ENCODE measurements at regions not wholly inside any gene's neighbourhood (a gene's known extent, or its start where the extent isn't known, plus 50 kb on each side); places are given as distances from the start of the nearest gene placed in this dataset.

- no peak overlapping the region for H2AFZ ChIP-seq
- ChIA-PET POLR2A (ENCODE audit: unreplicated experiment) (no interaction called here), CTCF (no interaction called here)
- no peaks in the 10 kb centered on the region for H3K36me3 ChIP-seq (ENCODE audit: low read depth)
- H3K9me2 ChIP-seq (ENCODE audit: insufficient read depth): no peaks in the 10 kb centered on the region
- no peak overlapping the region for H3K4me2 ChIP-seq
- no peak for DNase-seq
- H4K20me1 ChIP-seq (ENCODE audit: insufficient read depth): no peaks in the 10 kb centered on the region
- no peak overlapping the region for H3K27ac ChIP-seq
- TF ChIP-seq CTCF (conservative IDR thresholded peaks at IDR 0.05): no peak
- no peak for TF ChIP-seq EZH2 (IDR thresholded peaks at IDR 0.05; ENCODE audit: low read depth)
- H3K4me3 ChIP-seq: no peak overlapping the region
- H3K4me1 ChIP-seq (replicated peaks; ENCODE audit: insufficient read depth): no peaks in the 10 kb centered on the region
- H3F3A ChIP-seq (ENCODE audit: insufficient read depth, low read depth): no peaks in the 10 kb centered on the region
- no peaks in the 10 kb centered on the region for H3K9me3 ChIP-seq (ENCODE audit: insufficient read depth, low read depth)
- H3K27me3 ChIP-seq (ENCODE audit: insufficient read depth, low read depth): no peaks in the 10 kb centered on the region
- no peaks in the 10 kb centered on the region for H3K79me2 ChIP-seq (ENCODE audit: low read depth)
- intact Hi-C loops (cut with micrococcal nuclease; ENCODE audit: unreplicated experiment): no loop called here
- no TSS peak for BruUV-seq (replicated peaks)
These were observed 972.0 kb downstream of the TUSC7 start for GRCh38 chr3:117681619-117682018.

- ChIA-PET CTCF (no interaction called here), POLR2A (ENCODE audit: unreplicated experiment) (no interaction called here)
- no peak for DNase-seq
- Histone ChIP-seq H3K4me1 (replicated peaks; ENCODE audit: insufficient read depth) (no peaks in the 10 kb centered on the region), H3K9me3 (ENCODE audit: insufficient read depth, low read depth) (no peaks in the 10 kb centered on the region), H2AFZ (no peak overlapping the region), H4K20me1 (ENCODE audit: insufficient read depth) (no peaks in the 10 kb centered on the region), H3K27me3 (ENCODE audit: insufficient read depth, low read depth) (no peaks in the 10 kb centered on the region), H3F3A (ENCODE audit: insufficient read depth, low read depth) (no peaks in the 10 kb centered on the region), H3K27ac (no peak overlapping the region), H3K36me3 (ENCODE audit: low read depth) (no peaks in the 10 kb centered on the region), H3K79me2 (ENCODE audit: low read depth) (no peaks in the 10 kb centered on the region), H3K4me2 (no peak overlapping the region), H3K9me2 (ENCODE audit: insufficient read depth) (no peaks in the 10 kb centered on the region), H3K4me3 (no peak overlapping the region)
- TF ChIP-seq EZH2 (IDR thresholded peaks at IDR 0.05; ENCODE audit: low read depth) (no peak), CTCF (conservative IDR thresholded peaks at IDR 0.05) (no peak)
- intact Hi-C loops (cut with micrococcal nuclease; ENCODE audit: unreplicated experiment): no loop called here
- BruUV-seq (replicated peaks): no TSS peak
These were observed 977.5 kb downstream of the TUSC7 start for GRCh38 chr3:117687096-117687495.

GRCh38 chr3:117688583-117688982, 979.0 kb downstream of the TUSC7 start:
- no peak overlapping the region for H2AFZ ChIP-seq
- no peaks in the 10 kb centered on the region for H3K79me2 ChIP-seq (ENCODE audit: low read depth)
- H3K4me3 ChIP-seq: no peak overlapping the region
- DNase-seq: no peak
- H3K4me1 ChIP-seq (replicated peaks; ENCODE audit: insufficient read depth): no peaks in the 10 kb centered on the region
- H4K20me1 ChIP-seq (ENCODE audit: insufficient read depth): no peaks in the 10 kb centered on the region
- no peaks in the 10 kb centered on the region for H3K36me3 ChIP-seq (ENCODE audit: low read depth)
- no peaks in the 10 kb centered on the region for H3F3A ChIP-seq (ENCODE audit: insufficient read depth, low read depth)
- no peaks in the 10 kb centered on the region for H3K27me3 ChIP-seq (ENCODE audit: insufficient read depth, low read depth)
- POLR2A ChIA-PET (ENCODE audit: unreplicated experiment): no interaction called here
- BruUV-seq (replicated peaks): no TSS peak
- H3K9me3 ChIP-seq (ENCODE audit: insufficient read depth, low read depth): no peaks in the 10 kb centered on the region
- no peak overlapping the region for H3K4me2 ChIP-seq
- CTCF ChIA-PET: no interaction called here
- TF ChIP-seq EZH2 (IDR thresholded peaks at IDR 0.05; ENCODE audit: low read depth) (no peak), CTCF (conservative IDR thresholded peaks at IDR 0.05) (no peak)
- no peak overlapping the region for H3K27ac ChIP-seq
- intact Hi-C loops (cut with micrococcal nuclease; ENCODE audit: unreplicated experiment): no loop called here
- no peaks in the 10 kb centered on the region for H3K9me2 ChIP-seq (ENCODE audit: insufficient read depth)

Data from PC-9 (cell line).